AG04450 (cell line): ENCODE measurements at regions not wholly inside any gene's neighbourhood (a gene's known extent, or its start where the extent isn't known, plus 50 kb on each side); places are given as distances from the start of the nearest gene placed in this dataset.

ENCODE experiments used
- CTCF ChIA-PET: fragments of 300-600, 350-600 bp; formaldehyde crosslinking; extraction: SDS; loops from one replicate; lab custom pipeline; 2022; ENCODE audit warnings: antibody characterized with exemption, inconsistent platforms; lab: Charles Lee
- POLR2A ChIA-PET: fragments of 350-600 bp; formaldehyde crosslinking; extraction: SDS; loops from one replicate; lab custom pipeline; 2021; ENCODE audit warnings: antibody characterized with exemption, inconsistent platforms; lab: Yijun Ruan, JAX
- DNase-seq: peaks from one replicate; pipeline ENCODE4 v3.0.0-alpha.2; 2011; ENCODE audit warnings: low read depth, low spot score
- H3K27ac ChIP-seq: one replicate; pipeline ENCODE4 v1.5.1; 2012; ENCODE audit warnings: low read depth, low read length, control low read depth
- H3K27me3 ChIP-seq: one replicate; pipeline ENCODE4 v1.6.0; 2012; ENCODE audit warnings: low read length; ENCODE audit not compliant: control insufficient read depth, insufficient read depth
- H3K4me3 ChIP-seq: 2 replicates; pipeline ENCODE4 v1.5.1; 2011; ENCODE audit warnings: mild to moderate bottlenecking, low read depth, low read length, control low read depth
- H3K9me3 ChIP-seq: 2 replicates; pipeline ENCODE4 v1.5.1; 2012; ENCODE audit warnings: low read length; ENCODE audit not compliant: control insufficient read depth, insufficient read depth
- TF ChIP-seq, protein P1 (sequence below): IDR thresholded peaks from 2 replicates; pipeline ENCODE4 v1.5.1; 2011; ENCODE audit warnings: low read depth, low read length, control low read depth, inconsistent platforms

DNA sequence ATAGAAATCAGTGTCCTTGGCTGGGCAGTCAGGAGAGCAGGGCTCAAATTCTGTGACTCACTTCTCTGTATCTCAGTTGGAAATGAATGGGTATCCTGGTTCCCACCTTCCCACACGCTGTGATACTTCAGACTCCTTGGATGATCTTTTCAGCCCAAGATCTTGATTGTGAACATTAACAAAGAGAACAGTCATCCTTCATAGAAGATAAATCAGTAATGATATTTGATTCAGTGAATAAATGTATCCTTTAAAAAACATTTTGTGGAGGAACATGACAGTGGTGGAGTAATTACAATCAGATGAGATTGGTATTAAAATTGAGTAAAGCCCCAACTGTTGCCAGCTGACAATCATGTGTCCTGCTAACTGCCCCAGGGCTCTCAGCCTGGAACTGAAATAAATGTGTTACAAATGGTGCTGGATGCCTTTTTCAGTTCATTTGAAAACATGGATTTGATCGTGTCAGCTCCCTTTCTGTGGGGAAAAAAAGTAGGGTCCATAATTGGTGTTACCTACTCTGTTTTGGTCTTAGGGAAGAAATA is 72.9 kb upstream of the OR5AN1 start:
- H3K4me3 ChIP-seq: no peak overlapping the region
- TF ChIP-seq, protein P1, sequence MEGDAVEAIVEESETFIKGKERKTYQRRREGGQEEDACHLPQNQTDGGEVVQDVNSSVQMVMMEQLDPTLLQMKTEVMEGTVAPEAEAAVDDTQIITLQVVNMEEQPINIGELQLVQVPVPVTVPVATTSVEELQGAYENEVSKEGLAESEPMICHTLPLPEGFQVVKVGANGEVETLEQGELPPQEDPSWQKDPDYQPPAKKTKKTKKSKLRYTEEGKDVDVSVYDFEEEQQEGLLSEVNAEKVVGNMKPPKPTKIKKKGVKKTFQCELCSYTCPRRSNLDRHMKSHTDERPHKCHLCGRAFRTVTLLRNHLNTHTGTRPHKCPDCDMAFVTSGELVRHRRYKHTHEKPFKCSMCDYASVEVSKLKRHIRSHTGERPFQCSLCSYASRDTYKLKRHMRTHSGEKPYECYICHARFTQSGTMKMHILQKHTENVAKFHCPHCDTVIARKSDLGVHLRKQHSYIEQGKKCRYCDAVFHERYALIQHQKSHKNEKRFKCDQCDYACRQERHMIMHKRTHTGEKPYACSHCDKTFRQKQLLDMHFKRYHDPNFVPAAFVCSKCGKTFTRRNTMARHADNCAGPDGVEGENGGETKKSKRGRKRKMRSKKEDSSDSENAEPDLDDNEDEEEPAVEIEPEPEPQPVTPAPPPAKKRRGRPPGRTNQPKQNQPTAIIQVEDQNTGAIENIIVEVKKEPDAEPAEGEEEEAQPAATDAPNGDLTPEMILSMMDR: no peak
- H3K9me3 ChIP-seq: no peaks in the 10 kb centered on the region
- no peak overlapping the region for H3K27ac ChIP-seq
- ChIA-PET CTCF (interaction anchor here (0.9 to 3.0 kb wide), 5 partner anchors 64 to 144 kb away, joined by 3 to 22 read pairs (median 4); partner anchors contain the start of gene DTX4), POLR2A (no interaction called here)
- H3K27me3 ChIP-seq: peaks cover 11% of the 10 kb centered on the region
- DNase-seq: no peak

GRCh38 chr11:59284773-59285129 is 72.0 kb upstream of the MPEG1 start:
- Histone ChIP-seq H3K27me3 (peaks cover 11% of the 10 kb centered on the region), H3K4me3 (no peak overlapping the region), H3K27ac (no peak overlapping the region), H3K9me3 (no peaks in the 10 kb centered on the region)
- DNase-seq: no peak
- TF ChIP-seq, protein P1: no peak
- ChIA-PET CTCF (interaction anchor here (1.3 to 3.0 kb wide), 2 partner anchors 65 to 114 kb away, joined by 3 to 22 read pairs; partner anchors contain the start of gene DTX4), POLR2A (no interaction called here)

DNA sequence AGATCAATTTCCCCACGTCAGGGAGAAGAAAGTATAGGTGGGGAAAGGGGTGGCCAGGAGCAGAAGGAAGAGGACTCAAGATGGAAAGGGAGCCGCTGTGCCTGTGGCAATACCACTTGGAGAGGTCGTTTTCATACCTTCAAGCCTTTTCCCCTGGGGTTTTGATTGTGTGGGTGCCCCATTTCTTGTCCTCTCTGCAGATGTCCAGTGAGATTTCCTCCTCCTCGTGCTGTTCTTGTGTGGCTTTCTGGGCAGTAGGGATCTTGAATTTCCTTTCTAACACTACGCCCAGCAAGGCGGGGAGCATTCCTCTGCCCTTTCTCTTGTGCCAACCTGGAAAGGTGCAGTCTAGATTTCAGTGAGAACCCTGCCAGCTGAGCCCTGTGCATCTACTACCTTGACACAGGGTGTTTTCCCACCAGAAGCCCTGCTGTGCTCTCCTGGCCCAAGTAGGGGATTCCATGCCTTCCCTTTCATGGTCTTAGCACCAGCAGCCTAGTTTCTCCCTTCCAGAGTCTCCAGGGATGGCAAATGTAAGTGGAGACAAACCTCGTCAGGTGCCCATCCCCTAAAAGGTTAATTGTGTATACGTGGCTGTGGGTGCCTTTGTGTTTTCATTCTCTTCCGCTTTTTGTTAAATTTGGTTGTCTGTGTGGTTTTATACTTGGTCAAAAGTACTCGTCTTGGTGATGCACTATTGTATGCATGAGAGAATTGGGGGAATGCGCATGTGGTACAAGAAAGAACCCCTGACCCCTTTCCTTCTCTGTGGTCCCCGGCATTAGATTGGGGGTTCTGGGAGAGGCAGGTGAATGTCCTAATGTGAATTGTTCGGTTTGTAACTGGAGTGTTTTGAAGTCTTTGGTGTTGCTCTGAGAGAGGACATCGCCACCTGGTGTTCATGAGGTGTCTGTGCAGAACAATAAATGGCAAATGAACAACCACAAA is 71.4 kb upstream of the MPEG1 start:
- Histone ChIP-seq H3K9me3 (no peaks in the 10 kb centered on the region), H3K4me3 (no peak overlapping the region), H3K27me3 (peaks cover 11% of the 10 kb centered on the region), H3K27ac (no peak overlapping the region)
- ChIA-PET POLR2A (no interaction called here), CTCF (interaction anchor here (1.0 to 1.6 kb wide), 2 partner anchors 79 to 113 kb away, joined by 3 to 17 read pairs; partner anchors contain the start of gene DTX4)
- peak; percentile 34 for DNase-seq
- TF ChIP-seq, protein P1: peak; percentile 85

GRCh38 chr11:59283311-59283710 is 70.6 kb upstream of the MPEG1 start:
- TF ChIP-seq, protein P1: no peak
- POLR2A ChIA-PET: interaction anchor here (0.6 kb wide), 1 partner anchor 254 kb away, joined by 3 read pairs; no protein-coding TSS in a partner anchor
- Histone ChIP-seq H3K27me3 (peaks cover 11% of the 10 kb centered on the region), H3K27ac (no peak overlapping the region), H3K4me3 (no peak overlapping the region), H3K9me3 (no peaks in the 10 kb centered on the region)
- CTCF ChIA-PET: interaction anchor here (0.6 to 1.6 kb wide), 5 partner anchors 9 to 125 kb away, joined by 3 to 17 read pairs (median 3); partner anchors contain the start of gene DTX4
- DNase-seq: no peak
